CD8-positive, alpha-beta memory T cell (primary cell): ENCODE measurements at regions not wholly inside any gene's neighbourhood (a gene's known extent, or its start where the extent isn't known, plus 50 kb on each side); places are given as distances from the start of the nearest gene placed in this dataset.

Experiments
- CTCF ChIA-PET: fragments of 350-600 bp; sonication (Branson Sonifier 250); formaldehyde crosslinking; loops from one replicate; lab custom pipeline; 2021; ENCODE audit warnings: antibody characterized with exemption; lab: Charles Lee
- POLR2A ChIA-PET: fragments of 350-600 bp; sonication (Branson Sonifier 250); formaldehyde crosslinking; loops from one replicate; lab custom pipeline; 2021; ENCODE audit warnings: antibody characterized with exemption; lab: Charles Lee
- DNase-seq, 5 donors: peaks; one replicate each; pipeline versions ENCODE4 v3.0.0 to v3.0.0-alpha.2; 2020 to 2022; ENCODE audit warnings: mixed read lengths in 1 of 5
- H3K27ac ChIP-seq: one replicate; pipeline ENCODE4 v1.7.0; 2013; ENCODE audit warnings: low read depth, mild to moderate bottlenecking, low read length, moderate library complexity
- H3K27me3 ChIP-seq: 2 replicates; pipeline ENCODE4 v1.7.0; 2013; ENCODE audit warnings: low read length, mild to moderate bottlenecking; ENCODE audit not compliant: insufficient read depth, poor library complexity, severe bottlenecking
- H3K36me3 ChIP-seq: 2 replicates; pipeline ENCODE4 v1.7.0; 2013; ENCODE audit warnings: mild to moderate bottlenecking, low read length, moderate library complexity; ENCODE audit not compliant: insufficient read depth
- H3K4me1 ChIP-seq: 2 replicates; pipeline ENCODE4 v1.7.0; 2013; ENCODE audit warnings: mild to moderate bottlenecking, low read length, moderate library complexity; ENCODE audit not compliant: insufficient read depth
- H3K4me3 ChIP-seq: 2 replicates; pipeline ENCODE4 v1.7.0; 2013; ENCODE audit warnings: mild to moderate bottlenecking, low read length
- H3K9me3 ChIP-seq: 2 replicates; pipeline ENCODE4 v1.7.0; 2013; ENCODE audit warnings: mild to moderate bottlenecking, low read length
- H3K27ac Mint-ChIP-seq, 8 donors: one replicate each; pipeline ENCODE4 v1.8.0; 2020 to 2021; ENCODE audit warnings: mixed read lengths in 8 of 8, mild to moderate bottlenecking in 6 of 8, inconsistent platforms in 3 of 8, moderate library complexity in 3 of 8
- H3K27me3 Mint-ChIP-seq, 2 donors: one replicate each; pipeline ENCODE4 v1.8.0; 2020 to 2021; ENCODE audit warnings: mixed read lengths in 2 of 2, mild to moderate bottlenecking in 1 of 2, moderate library complexity in 1 of 2
- H3K36me3 Mint-ChIP-seq, 3 donors: one replicate each; pipeline ENCODE4 v1.8.0; 2020 to 2021; ENCODE audit warnings: mixed read lengths in 3 of 3, inconsistent platforms in 1 of 3, mild to moderate bottlenecking in 1 of 3
- H3K4me1 Mint-ChIP-seq, 3 donors: one replicate each; pipeline ENCODE4 v1.8.0; 2020 to 2021; ENCODE audit warnings: mixed read lengths in 3 of 3, inconsistent platforms in 1 of 3, mild to moderate bottlenecking in 1 of 3
- H3K4me3 Mint-ChIP-seq, 7 donors: one replicate each; pipeline ENCODE4 v1.8.0; 2020 to 2021; ENCODE audit warnings: mixed read lengths in 7 of 7, mild to moderate bottlenecking in 6 of 7, moderate library complexity in 4 of 7, inconsistent platforms in 2 of 7
- H3K9me3 Mint-ChIP-seq, 5 donors: one replicate each; pipeline ENCODE4 v1.8.0; 2020 to 2022; ENCODE audit warnings: mixed read lengths in 5 of 5, mild to moderate bottlenecking in 3 of 5, moderate library complexity in 2 of 5, inconsistent platforms in 1 of 5

DNA sequence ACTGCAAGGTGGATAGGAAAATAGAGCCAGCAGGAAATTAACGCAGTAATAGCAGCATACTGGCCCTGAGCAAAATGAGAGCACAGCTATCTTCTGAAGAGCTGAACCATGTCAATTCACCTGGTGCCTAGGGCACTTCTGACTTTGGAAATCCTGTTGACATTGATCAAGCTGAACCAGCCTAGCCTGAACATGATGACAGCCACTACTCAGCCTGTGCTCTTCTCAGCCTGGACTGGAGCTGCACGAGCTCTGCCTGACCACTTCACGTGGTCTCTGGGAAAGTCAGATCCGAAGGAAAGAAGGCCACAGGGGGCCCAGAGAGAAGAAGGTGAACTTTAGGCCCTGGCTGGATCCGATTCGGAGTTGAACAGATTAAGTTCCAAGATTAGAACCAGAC, 421.9 kb downstream of the LPIN1 start:
- no peak overlapping the region for H3K4me3 ChIP-seq
- H3K36me3 ChIP-seq, result no peaks in the 10 kb centered on the region
- H3K9me3 ChIP-seq, result no peaks in the 10 kb centered on the region
- peaks cover 2 to 10% of the 10 kb centered on the region in 2 donors for H3K27me3 Mint-ChIP-seq
- peaks cover 24% of the 10 kb centered on the region for H3K4me1 ChIP-seq
- DNase-seq, result no peak
- no peaks in the 10 kb centered on the region for H3K36me3 Mint-ChIP-seq
- H3K27ac ChIP-seq, result no peak overlapping the region
- H3K4me3 Mint-ChIP-seq, result no peak overlapping the region
- POLR2A ChIA-PET, result no interaction called here
- no peaks in the 10 kb centered on the region for H3K27me3 ChIP-seq
- H3K4me1 Mint-ChIP-seq, result peaks cover 14 to 42% (median 16%) of the 10 kb centered on the region in 3 donors
- peak overlapping the region in 1 of 8 donors; percentile 27 for H3K27ac Mint-ChIP-seq
- H3K9me3 Mint-ChIP-seq, result no peaks in the 10 kb centered on the region
- CTCF ChIA-PET, result interaction anchor here (1.5 kb wide), 1 partner anchor 9 kb away, joined by 3 read pairs; no protein-coding TSS in a partner anchor

DNA sequence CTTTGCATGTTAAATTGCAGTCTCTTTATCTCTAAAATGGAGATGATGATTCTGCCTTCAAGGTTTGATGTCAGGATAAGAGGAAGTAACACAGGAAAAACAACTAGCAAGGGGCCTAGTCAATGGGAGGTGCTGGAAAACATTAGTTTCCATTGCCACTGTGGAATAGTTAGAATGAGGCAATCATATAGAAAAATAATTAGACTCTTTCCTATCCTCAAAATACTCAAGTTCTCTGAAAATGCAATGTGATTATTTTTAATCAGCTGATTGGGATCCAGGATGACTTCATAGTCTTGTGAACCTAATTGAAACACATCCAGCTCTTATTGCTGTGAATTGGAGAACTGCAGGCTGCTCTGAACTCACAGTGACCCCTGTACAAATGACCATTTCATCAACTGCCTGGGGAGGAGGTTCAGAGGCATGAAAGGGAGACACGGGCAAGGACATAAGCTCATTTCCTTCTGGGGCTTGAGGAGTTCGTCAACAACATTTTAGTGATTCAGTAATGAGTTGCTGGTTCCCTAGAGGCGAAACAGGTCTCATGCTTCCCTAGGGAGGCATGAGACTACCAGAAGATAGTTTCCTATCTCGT, 422.5 kb downstream of the LPIN1 start:
- Histone ChIP-seq H3K4me3 (no peak overlapping the region), H3K27ac (no peak overlapping the region), H3K9me3 (no peaks in the 10 kb centered on the region), H3K4me1 (peaks cover 24% of the 10 kb centered on the region), H3K36me3 (no peaks in the 10 kb centered on the region), H3K27me3 (no peaks in the 10 kb centered on the region)
- Mint-ChIP-seq H3K27me3 (peaks cover 2 to 6% of the 10 kb centered on the region in 2 donors), H3K27ac (peak overlapping the region in 2 of 8 donors; percentile 30 to 72), H3K9me3 (no peaks in the 10 kb centered on the region), H3K4me1 (peaks cover 14 to 42% (median 16%) of the 10 kb centered on the region in 3 donors), H3K4me3 (no peak overlapping the region), H3K36me3 (no peaks in the 10 kb centered on the region)
- POLR2A ChIA-PET, result no interaction called here
- DNase-seq, result no peak
- CTCF ChIA-PET, result interaction anchor here (1.5 kb wide), 1 partner anchor 9 kb away, joined by 3 read pairs; no protein-coding TSS in a partner anchor

- Histone ChIP-seq H3K27me3 (no peaks in the 10 kb centered on the region), H3K4me3 (no peak overlapping the region), H3K4me1 (peaks cover 24% of the 10 kb centered on the region), H3K27ac (no peak overlapping the region), H3K36me3 (no peaks in the 10 kb centered on the region), H3K9me3 (no peaks in the 10 kb centered on the region)
- Mint-ChIP-seq H3K4me1 (peaks cover 14 to 39% (median 16%) of the 10 kb centered on the region in 3 donors), H3K4me3 (peak overlapping the region in 1 of 7 donors; percentile 20), H3K27me3 (peaks cover 0 to 3% of the 10 kb centered on the region in 2 donors), H3K27ac (peak overlapping the region in 1 of 8 donors; percentile 72), H3K9me3 (no peaks in the 10 kb centered on the region), H3K36me3 (no peaks in the 10 kb centered on the region)
- CTCF ChIA-PET, result interaction anchor here (1.5 kb wide), 1 partner anchor 8 kb away, joined by 3 read pairs; no protein-coding TSS in a partner anchor
- peak in 1 of 5 donors; percentile 31 for DNase-seq
- POLR2A ChIA-PET, result no interaction called here
These were observed 423.3 kb downstream of the LPIN1 start for GRCh38 chr2:12169721-12170120.

- ChIA-PET CTCF (no interaction called here), POLR2A (no interaction called here)
- H3K4me3 ChIP-seq, result no peak overlapping the region
- peaks cover 24% of the 10 kb centered on the region for H3K4me1 ChIP-seq
- no peaks in the 10 kb centered on the region for H3K9me3 ChIP-seq
- Mint-ChIP-seq H3K4me3 (no peak overlapping the region), H3K9me3 (no peaks in the 10 kb centered on the region), H3K27me3 (no peaks in the 10 kb centered on the region), H3K27ac (peak overlapping the region in 1 of 8 donors; percentile 65), H3K4me1 (peaks cover 14 to 35% (median 16%) of the 10 kb centered on the region in 3 donors), H3K36me3 (no peaks in the 10 kb centered on the region)
- H3K36me3 ChIP-seq, result no peaks in the 10 kb centered on the region
- no peaks in the 10 kb centered on the region for H3K27me3 ChIP-seq
- no peak for DNase-seq
- H3K27ac ChIP-seq, result no peak overlapping the region
These were observed 423.7 kb downstream of the LPIN1 start for GRCh38 chr2:12170121-12170520.

- Histone ChIP-seq H3K27ac (no peak overlapping the region), H3K27me3 (no peaks in the 10 kb centered on the region), H3K4me1 (peaks cover 47% of the 10 kb centered on the region), H3K4me3 (no peak overlapping the region), H3K36me3 (no peaks in the 10 kb centered on the region), H3K9me3 (no peaks in the 10 kb centered on the region)
- Mint-ChIP-seq H3K9me3 (no peaks in the 10 kb centered on the region), H3K36me3 (no peaks in the 10 kb centered on the region), H3K27me3 (no peaks in the 10 kb centered on the region), H3K4me1 (peaks cover 36 to 61% (median 43%) of the 10 kb centered on the region in 3 donors), H3K27ac (peak overlapping the region in 1 of 8 donors; percentile 5), H3K4me3 (no peak overlapping the region)
- ChIA-PET POLR2A (no interaction called here), CTCF (no interaction called here)
- DNase-seq, result no peak
These were observed 427.0 kb downstream of the LPIN1 start for GRCh38 chr2:12173271-12173942.

DNA sequence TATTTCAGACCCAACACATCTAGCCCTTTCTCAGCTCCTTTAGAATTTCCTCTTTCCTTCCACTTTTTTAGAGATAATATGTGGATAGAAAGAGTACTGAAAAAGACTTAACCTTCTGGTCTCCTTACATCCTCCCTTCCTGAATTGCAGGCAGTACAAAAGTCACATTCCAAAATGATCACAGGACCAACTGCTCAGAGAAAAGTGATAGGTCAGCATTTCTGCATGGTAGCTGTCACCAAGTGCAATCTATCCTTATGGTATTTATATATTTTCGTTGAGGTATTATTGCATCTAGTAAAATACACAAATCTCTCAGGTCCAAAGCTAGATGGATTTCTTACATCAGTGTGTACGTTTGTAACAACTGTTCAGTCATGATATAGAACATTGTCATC, 427.5 kb downstream of the LPIN1 start:
- Mint-ChIP-seq H3K9me3 (no peaks in the 10 kb centered on the region), H3K27ac (no peak overlapping the region), H3K4me3 (no peak overlapping the region), H3K27me3 (no peaks in the 10 kb centered on the region), H3K4me1 (peaks cover 31 to 61% (median 39%) of the 10 kb centered on the region in 3 donors), H3K36me3 (no peaks in the 10 kb centered on the region)
- no peaks in the 10 kb centered on the region for H3K9me3 ChIP-seq
- CTCF ChIA-PET, result no interaction called here
- H3K27me3 ChIP-seq, result no peaks in the 10 kb centered on the region
- H3K27ac ChIP-seq, result no peak overlapping the region
- POLR2A ChIA-PET, result no interaction called here
- no peak for DNase-seq
- peaks cover 47% of the 10 kb centered on the region for H3K4me1 ChIP-seq
- H3K4me3 ChIP-seq, result no peak overlapping the region
- H3K36me3 ChIP-seq, result no peaks in the 10 kb centered on the region

- H3K9me3 Mint-ChIP-seq, result no peaks in the 10 kb centered on the region
- H3K4me3 Mint-ChIP-seq, result no peak overlapping the region
- H3K4me3 ChIP-seq, result no peak overlapping the region
- CTCF ChIA-PET, result no interaction called here
- DNase-seq, result no peak
- no peaks in the 10 kb centered on the region for H3K9me3 ChIP-seq
- no peaks in the 10 kb centered on the region for H3K27me3 ChIP-seq
- peak overlapping the region in 2 of 8 donors; percentile 4 to 26 for H3K27ac Mint-ChIP-seq
- no peaks in the 10 kb centered on the region for H3K36me3 Mint-ChIP-seq
- H3K4me1 Mint-ChIP-seq, result peaks cover 22 to 52% (median 27%) of the 10 kb centered on the region in 3 donors
- H3K36me3 ChIP-seq, result no peaks in the 10 kb centered on the region
- no peaks in the 10 kb centered on the region for H3K27me3 Mint-ChIP-seq
- POLR2A ChIA-PET, result no interaction called here
- no peak overlapping the region for H3K27ac ChIP-seq
- peaks cover 33% of the 10 kb centered on the region for H3K4me1 ChIP-seq
These were observed 428.9 kb downstream of the LPIN1 start for GRCh38 chr2:12175323-12175722.
